OCI-LY7 (cell line): ENCODE measurements at regions not wholly inside any gene's neighbourhood (a gene's known extent, or its start where the extent isn't known, plus 50 kb on each side); places are given as distances from the start of the nearest gene placed in this dataset.

Source experiments
- BruUV-seq: library from RNA; stranded (reverse); fragments of 400-500 nt; replicated peaks from 2 replicates; lab custom pipeline; 2021; lab: Mats Ljungman, UMichigan
- CTCF ChIA-PET: fragments of 300-600 bp; sonication (Branson Sonifier 250); formaldehyde crosslinking; loops from one replicate; lab custom pipeline; 2022; ENCODE audit warnings: antibody characterized with exemption; ENCODE audit not compliant: unreplicated experiment; lab: Charles Lee
- POLR2A ChIA-PET: fragments of 300-600 bp; sonication (Branson Sonifier 250); formaldehyde crosslinking; loops from one replicate; lab custom pipeline; 2022; ENCODE audit warnings: antibody characterized with exemption; lab: Charles Lee
- DNase-seq: peaks from one replicate; pipeline ENCODE4 v3.0.0-alpha.2; 2015; ENCODE audit warnings: low spot score
- H2AFZ ChIP-seq: fragments of 200-600 bp; sonication (generic), shearing (Covaris generic); 2 replicates; pipeline ENCODE4 v1.6.1; 2014; ENCODE audit warnings: mild to moderate bottlenecking, antibody characterized with exemption, low read length, moderate library complexity
- H3K27ac ChIP-seq: fragments of 200-600 bp; sonication (generic); 2 replicates; pipeline ENCODE4 v1.5.1; 2014; ENCODE audit warnings: mixed run types, low read depth, mild to moderate bottlenecking, moderate library complexity, low read length, inconsistent platforms; ENCODE audit not compliant: poor library complexity, severe bottlenecking
- H3K36me3 ChIP-seq: fragments of 200-600 bp; sonication (generic); 2 replicates; pipeline ENCODE4 v1.6.1; 2014; ENCODE audit warnings: mild to moderate bottlenecking, antibody characterized with exemption, low read length, moderate library complexity, mixed read lengths; ENCODE audit not compliant: insufficient read depth
- H3K4me1 ChIP-seq: fragments of 200-600 bp; sonication (generic); 2 replicates; pipeline ENCODE4 v1.5.1; 2014; ENCODE audit warnings: mild to moderate bottlenecking, low read length; ENCODE audit not compliant: insufficient read depth, poor library complexity, severe bottlenecking
- H3K4me2 ChIP-seq: fragments of 200-600 bp; sonication (generic); 2 replicates; pipeline ENCODE4 v1.6.1; 2014; ENCODE audit warnings: mild to moderate bottlenecking, low read length
- H3K4me3 ChIP-seq: fragments of 200-600 bp; sonication (generic); 2 replicates; pipeline ENCODE4 v1.5.1; 2014; ENCODE audit warnings: mild to moderate bottlenecking, low read depth, low read length; ENCODE audit not compliant: poor library complexity, severe bottlenecking
- H3K79me2 ChIP-seq: fragments of 200-600 bp; sonication (generic); 2 replicates; pipeline ENCODE4 v1.6.1; 2016; ENCODE audit warnings: low read depth, mild to moderate bottlenecking, low read length, moderate library complexity, mixed read lengths; ENCODE audit not compliant: insufficient read depth
- H3K9me2 ChIP-seq: fragments of 200-600 bp; sonication (generic); 2 replicates; pipeline ENCODE4 v1.6.1; 2016; ENCODE audit warnings: mild to moderate bottlenecking, low read length, mixed read lengths; ENCODE audit not compliant: insufficient read depth
- H3K9me3 ChIP-seq: fragments of 200-600 bp; sonication (generic); 2 replicates; pipeline ENCODE4 v1.6.1; 2014; ENCODE audit warnings: mild to moderate bottlenecking, mixed run types, low read length, mixed read lengths
- H4K20me1 ChIP-seq: fragments of 200-600 bp; sonication (generic); 2 replicates; pipeline ENCODE4 v1.6.1; 2014; ENCODE audit warnings: mild to moderate bottlenecking, antibody characterized with exemption, low read length, moderate library complexity, mixed read lengths; ENCODE audit not compliant: insufficient read depth
- EZH2phosphoT487 ChIP-seq: fragments of 200-600 bp; sonication (generic); IDR thresholded peaks from 2 replicates; pipeline ENCODE4 v1.6.1; 2018; ENCODE audit warnings: low read depth, borderline replicate concordance, mild to moderate bottlenecking, mixed run types, antibody characterized with exemption, low read length, moderate library complexity, mixed read lengths
- intact Hi-C: fragments of 100-400 bp; cut with micrococcal nuclease; formaldehyde crosslinking; loops from one replicate; pipeline ENCODE4 v1.10.0; 2022; ENCODE audit not compliant: unreplicated experiment
- TF ChIP-seq, protein P1 (sequence below): fragments of 200-600 bp; sonication (generic); conservative IDR thresholded peaks from 2 replicates; pipeline ENCODE4 v1.5.1; 2014; ENCODE audit warnings: mild to moderate bottlenecking, antibody characterized with exemption, low read length, moderate library complexity, mixed read lengths

DNA sequence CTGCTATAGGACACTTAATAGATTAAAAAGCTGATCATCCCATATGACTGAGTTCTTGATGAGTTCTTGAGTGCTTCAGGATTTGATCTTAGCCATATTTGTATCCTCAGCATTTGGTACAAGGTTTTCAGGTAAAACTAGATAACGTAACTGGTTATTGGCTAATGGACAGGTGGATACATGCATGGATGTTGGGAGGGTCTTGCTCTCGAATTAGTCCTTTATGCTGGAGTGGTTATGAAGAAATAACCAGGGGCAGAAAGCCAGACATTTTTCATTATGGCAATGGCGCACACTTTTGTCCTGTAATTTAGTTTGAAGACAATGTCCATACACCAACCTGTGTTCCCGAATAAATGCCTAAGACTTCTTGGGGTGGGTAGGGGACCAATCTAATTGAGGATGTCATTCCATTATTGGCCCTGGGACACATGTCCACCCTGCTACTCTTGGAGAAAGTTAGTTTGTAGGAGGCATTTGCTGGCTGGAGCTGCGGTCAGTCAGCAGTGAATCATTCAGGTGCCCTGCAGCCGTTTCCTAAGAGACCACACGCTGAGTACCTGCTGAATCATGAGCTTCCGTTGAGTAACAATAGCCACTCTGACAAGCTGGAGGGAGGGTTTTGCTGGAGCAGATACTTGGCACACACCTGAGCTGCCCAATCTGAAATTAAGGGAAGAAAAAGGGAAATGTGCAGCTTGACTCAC is 194.4 kb downstream of the FOXA2 start:
- no peak overlapping the region for H3K4me2 ChIP-seq
- H4K20me1 ChIP-seq = no peaks in the 10 kb centered on the region
- ChIA-PET CTCF (no interaction called here), POLR2A (interaction anchor here (1.1 kb wide), 1 partner anchor 94 kb away, joined by 3 read pairs; no protein-coding TSS in a partner anchor)
- no peak overlapping the region for H2AFZ ChIP-seq
- no peaks in the 10 kb centered on the region for H3K9me2 ChIP-seq
- H3K4me1 ChIP-seq = no peaks in the 10 kb centered on the region
- H3K27ac ChIP-seq = no peak overlapping the region
- BruUV-seq = no TSS peak
- H3K4me3 ChIP-seq = no peak overlapping the region
- no peaks in the 10 kb centered on the region for H3K36me3 ChIP-seq
- DNase-seq = no peak
- intact Hi-C loops = no loop called here
- no peaks in the 10 kb centered on the region for H3K9me3 ChIP-seq
- TF ChIP-seq EZH2phosphoT487 = no peak
- TF ChIP-seq, protein P1, sequence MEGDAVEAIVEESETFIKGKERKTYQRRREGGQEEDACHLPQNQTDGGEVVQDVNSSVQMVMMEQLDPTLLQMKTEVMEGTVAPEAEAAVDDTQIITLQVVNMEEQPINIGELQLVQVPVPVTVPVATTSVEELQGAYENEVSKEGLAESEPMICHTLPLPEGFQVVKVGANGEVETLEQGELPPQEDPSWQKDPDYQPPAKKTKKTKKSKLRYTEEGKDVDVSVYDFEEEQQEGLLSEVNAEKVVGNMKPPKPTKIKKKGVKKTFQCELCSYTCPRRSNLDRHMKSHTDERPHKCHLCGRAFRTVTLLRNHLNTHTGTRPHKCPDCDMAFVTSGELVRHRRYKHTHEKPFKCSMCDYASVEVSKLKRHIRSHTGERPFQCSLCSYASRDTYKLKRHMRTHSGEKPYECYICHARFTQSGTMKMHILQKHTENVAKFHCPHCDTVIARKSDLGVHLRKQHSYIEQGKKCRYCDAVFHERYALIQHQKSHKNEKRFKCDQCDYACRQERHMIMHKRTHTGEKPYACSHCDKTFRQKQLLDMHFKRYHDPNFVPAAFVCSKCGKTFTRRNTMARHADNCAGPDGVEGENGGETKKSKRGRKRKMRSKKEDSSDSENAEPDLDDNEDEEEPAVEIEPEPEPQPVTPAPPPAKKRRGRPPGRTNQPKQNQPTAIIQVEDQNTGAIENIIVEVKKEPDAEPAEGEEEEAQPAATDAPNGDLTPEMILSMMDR = no peak
- H3K79me2 ChIP-seq = no peaks in the 10 kb centered on the region

DNA sequence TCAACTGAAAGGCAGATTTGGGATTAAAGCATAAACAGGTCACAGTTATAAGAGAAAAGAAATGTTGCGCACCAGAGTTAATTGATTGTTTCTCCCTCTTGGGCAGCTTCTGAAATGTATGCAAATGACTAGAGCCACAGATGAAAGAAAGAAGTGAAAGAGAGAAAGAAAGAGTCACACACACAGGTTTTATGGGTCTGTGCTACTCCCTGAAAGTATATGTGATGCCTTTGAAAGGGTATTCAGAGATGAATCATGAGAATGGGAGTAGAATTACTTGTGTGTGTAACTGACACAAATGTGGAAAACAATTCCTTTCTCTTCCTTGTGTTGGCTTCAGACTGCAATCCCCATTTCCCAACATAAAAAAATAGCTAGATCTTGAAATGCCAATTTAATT is 196.9 kb downstream of the FOXA2 start:
- Histone ChIP-seq H3K36me3 (no peaks in the 10 kb centered on the region), H4K20me1 (no peaks in the 10 kb centered on the region), H3K4me3 (no peak overlapping the region), H2AFZ (no peak overlapping the region), H3K4me1 (peaks cover 5% of the 10 kb centered on the region), H3K27ac (no peak overlapping the region), H3K79me2 (no peaks in the 10 kb centered on the region), H3K9me2 (no peaks in the 10 kb centered on the region), H3K9me3 (no peaks in the 10 kb centered on the region), H3K4me2 (no peak overlapping the region)
- CTCF ChIA-PET = no interaction called here
- POLR2A ChIA-PET = no interaction called here
- TF ChIP-seq, protein P1 = no peak
- no peak for TF ChIP-seq EZH2phosphoT487
- intact Hi-C loops = no loop called here
- DNase-seq = no peak
- BruUV-seq = no TSS peak

DNA sequence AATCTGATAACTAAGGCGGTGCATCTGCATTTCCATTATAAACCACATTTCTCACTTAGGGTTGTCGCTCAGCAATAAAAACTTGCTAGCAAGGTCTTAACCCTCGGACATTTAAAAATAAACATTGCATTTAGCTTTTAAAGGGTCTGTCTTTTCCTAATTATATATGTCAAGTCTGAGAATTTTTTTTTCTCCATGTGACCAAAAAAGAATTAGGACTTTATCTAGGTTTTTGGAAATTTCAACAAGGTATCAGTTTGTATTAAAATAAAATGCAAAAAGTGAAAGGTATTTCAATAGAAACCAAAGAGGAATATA is 198.1 kb downstream of the FOXA2 start:
- no peaks in the 10 kb centered on the region for H3K9me2 ChIP-seq
- H4K20me1 ChIP-seq = no peaks in the 10 kb centered on the region
- no peak overlapping the region for H3K4me3 ChIP-seq
- no peak overlapping the region for H3K27ac ChIP-seq
- peaks cover 8% of the 10 kb centered on the region for H3K4me1 ChIP-seq
- ChIA-PET POLR2A (no interaction called here), CTCF (no interaction called here)
- H3K36me3 ChIP-seq = no peaks in the 10 kb centered on the region
- intact Hi-C loops = no loop called here
- no peaks in the 10 kb centered on the region for H3K79me2 ChIP-seq
- no peak for TF ChIP-seq EZH2phosphoT487
- TF ChIP-seq, protein P1 = 0 out of 2 replicates have a peak, but pooled peaks have one; percentile 10
- H2AFZ ChIP-seq = no peak overlapping the region
- DNase-seq = no peak
- no peak overlapping the region for H3K4me2 ChIP-seq
- no TSS peak for BruUV-seq
- H3K9me3 ChIP-seq = no peaks in the 10 kb centered on the region
